Ovary (tissue), 3 donors: ENCODE measurements at regions not wholly inside any gene's neighbourhood (a gene's known extent, or its start where the extent isn't known, plus 50 kb on each side); places are given as distances from the start of the nearest gene placed in this dataset.

Experiments used
- CTCF ChIP-seq, 3 donors: fragments of 450-650 bp in 2 of 3; fragments of 200-600 bp in 1 of 3; IDR thresholded peaks; one replicate each; pipeline versions ENCODE4 v1.5.1 to v1.8.0; 2016 to 2022; ENCODE audit warnings: antibody characterized with exemption in 3 of 3, mild to moderate bottlenecking in 1 of 3
- EP300 ChIP-seq: sonication (generic); formaldehyde crosslinking; IDR thresholded peaks from one replicate; pipeline ENCODE4 v1.6.1; 2017; ENCODE audit warnings: antibody characterized with exemption
- donor health status: DM: no; HTN: no; CAD: no.

GRCh38 chr5:166086568-166086967, 2204.9 kb upstream of the WWC1 start:
- TF ChIP-seq CTCF (IDR thresholded peaks at IDR 0.05) (no peak), EP300 (no peak)
